DOHH2 (cell line): ENCODE measurements at regions not wholly inside any gene's neighbourhood (a gene's known extent, or its start where the extent isn't known, plus 50 kb on each side); places are given as distances from the start of the nearest gene placed in this dataset.

Source experiments
- EZH2phosphoT487 ChIP-seq: fragments of 200-600 bp; sonication (generic); IDR thresholded peaks from 2 replicates; pipeline ENCODE4 v1.6.1; 2017; ENCODE audit warnings: borderline replicate concordance, mild to moderate bottlenecking, antibody characterized with exemption, low read length, moderate library complexity, mixed read lengths
- TF ChIP-seq, protein P1 (sequence below): fragments of 200-600 bp; sonication (generic); IDR thresholded peaks from one replicate; pipeline ENCODE4 v1.5.1; 2014; ENCODE audit warnings: antibody characterized with exemption, mild to moderate bottlenecking, low read depth, low read length; ENCODE audit not compliant: poor library complexity, severe bottlenecking

DNA sequence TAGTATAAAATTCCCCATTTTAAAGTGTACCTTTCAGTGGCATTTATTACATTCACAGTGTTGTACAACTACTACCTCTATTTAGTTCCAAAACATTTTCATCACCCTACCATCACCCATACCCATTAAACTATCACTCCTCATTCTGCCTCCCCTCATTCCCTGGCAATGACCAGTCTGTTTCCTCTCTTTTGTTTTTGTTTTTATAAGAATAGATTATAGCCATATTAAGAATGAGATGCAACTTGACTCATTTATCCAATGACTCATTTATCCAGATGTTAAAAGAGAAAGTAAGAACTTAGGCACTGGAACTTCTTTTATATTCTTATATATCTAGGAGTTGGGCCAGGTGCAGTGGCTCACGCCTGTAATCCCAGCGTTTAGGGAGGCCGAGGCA lies 156.3 kb downstream of the FAT3 start:
- TF ChIP-seq, protein P1, sequence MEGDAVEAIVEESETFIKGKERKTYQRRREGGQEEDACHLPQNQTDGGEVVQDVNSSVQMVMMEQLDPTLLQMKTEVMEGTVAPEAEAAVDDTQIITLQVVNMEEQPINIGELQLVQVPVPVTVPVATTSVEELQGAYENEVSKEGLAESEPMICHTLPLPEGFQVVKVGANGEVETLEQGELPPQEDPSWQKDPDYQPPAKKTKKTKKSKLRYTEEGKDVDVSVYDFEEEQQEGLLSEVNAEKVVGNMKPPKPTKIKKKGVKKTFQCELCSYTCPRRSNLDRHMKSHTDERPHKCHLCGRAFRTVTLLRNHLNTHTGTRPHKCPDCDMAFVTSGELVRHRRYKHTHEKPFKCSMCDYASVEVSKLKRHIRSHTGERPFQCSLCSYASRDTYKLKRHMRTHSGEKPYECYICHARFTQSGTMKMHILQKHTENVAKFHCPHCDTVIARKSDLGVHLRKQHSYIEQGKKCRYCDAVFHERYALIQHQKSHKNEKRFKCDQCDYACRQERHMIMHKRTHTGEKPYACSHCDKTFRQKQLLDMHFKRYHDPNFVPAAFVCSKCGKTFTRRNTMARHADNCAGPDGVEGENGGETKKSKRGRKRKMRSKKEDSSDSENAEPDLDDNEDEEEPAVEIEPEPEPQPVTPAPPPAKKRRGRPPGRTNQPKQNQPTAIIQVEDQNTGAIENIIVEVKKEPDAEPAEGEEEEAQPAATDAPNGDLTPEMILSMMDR, result no peak
- TF ChIP-seq EZH2phosphoT487, result no peak
